Activated CD4-positive, alpha-beta T cell treated with anti-CD3 and anti-CD28 coated beads, Interleukin-2, amount 50 U/mL, for 24 hours (primary cell): ENCODE measurements at regions not wholly inside any gene's neighbourhood (a gene's known extent, or its start where the extent isn't known, plus 50 kb on each side); places are given as distances from the start of the nearest gene placed in this dataset.

Source experiments
- DNase-seq, 2 donors: peaks; one replicate each; pipeline ENCODE4 v3.0.0-alpha.2; 2020; ENCODE audit warnings: low read depth in 1 of 2, low spot score in 1 of 2

GRCh38 chr9:107163370-107163769, 119.7 kb upstream of the RAD23B start:
- DNase-seq = no peak

GRCh38 chr9:107169796-107170195, 113.3 kb upstream of the RAD23B start:
- no peak for DNase-seq

- DNase-seq = no peak
Measured at GRCh38 chr9:107170801-107171200, 112.3 kb upstream of the RAD23B start.

- DNase-seq = peak; percentile 21 to 46
Measured at GRCh38 chr9:107172160-107172978, 110.7 kb upstream of the RAD23B start.

- no peak for DNase-seq
Measured at GRCh38 chr9:107172979-107173347, 110.1 kb upstream of the RAD23B start.

GRCh38 chr9:107173422-107174180, 109.5 kb upstream of the RAD23B start:
- no peak for DNase-seq

- no peak for DNase-seq
Measured at GRCh38 chr9:107174441-107174840, 108.6 kb upstream of the RAD23B start.

- DNase-seq = no peak
Measured at GRCh38 chr9:107175041-107175440, 108.0 kb upstream of the RAD23B start.

GRCh38 chr9:107175816-107176435, 107.2 kb upstream of the RAD23B start:
- DNase-seq = no peak

- no peak for DNase-seq
Measured at GRCh38 chr9:107176436-107177151, 106.5 kb upstream of the RAD23B start.

GRCh38 chr9:107177243-107177839, 105.7 kb upstream of the RAD23B start:
- DNase-seq = no peak

- no peak for DNase-seq
Measured at GRCh38 chr9:107177857-107178256, 105.2 kb upstream of the RAD23B start.

- no peak for DNase-seq
Measured at GRCh38 chr9:107178293-107178692, 104.8 kb upstream of the RAD23B start.

- no peak for DNase-seq
Measured at GRCh38 chr9:107180206-107180605, 102.9 kb upstream of the RAD23B start.

- no peak for DNase-seq
Measured at GRCh38 chr9:107183176-107183575, 99.9 kb upstream of the RAD23B start.

- no peak for DNase-seq
Measured at GRCh38 chr9:107188376-107188775, 94.7 kb upstream of the RAD23B start.

- no peak for DNase-seq
Measured at GRCh38 chr9:107190061-107190935, 92.8 kb upstream of the RAD23B start.

GRCh38 chr9:107190936-107191290, 92.2 kb upstream of the RAD23B start:
- DNase-seq = no peak

- no peak for DNase-seq
Measured at GRCh38 chr9:107193251-107193650, 89.8 kb upstream of the RAD23B start.

GRCh38 chr9:107198718-107199117, 84.4 kb upstream of the RAD23B start:
- no peak for DNase-seq
